GM12878 (cell line): ENCODE measurements at regions not wholly inside any gene's neighbourhood (a gene's known extent, or its start where the extent isn't known, plus 50 kb on each side); places are given as distances from the start of the nearest gene placed in this dataset.

Experiments used
- ATAC-seq: fragments of 200-7000 bp; cut with Tn5 transposase; 3 replicates; pipeline ENCODE4 v1.9.1; 2020; ENCODE audit warnings: mild to moderate bottlenecking, moderate library complexity
- BruUV-seq: library from RNA; stranded (reverse); fragments of 400-500 nt; replicated peaks from 2 replicates; lab custom pipeline; 2021; lab: Mats Ljungman, UMichigan
- CTCF ChIA-PET: fragments of 300-600 bp; sonication (Branson Sonifier 250); formaldehyde crosslinking; extraction: SDS; loops from one replicate; lab custom pipeline; 2021; ENCODE audit warnings: inconsistent platforms; lab: Yijun Ruan, JAX
- POLR2A ChIA-PET: fragments of 350-600 bp; formaldehyde crosslinking; extraction: SDS; loops from one replicate; lab custom pipeline; 2021; ENCODE audit warnings: inconsistent platforms; lab: Charles Lee
- RAD21 ChIA-PET: fragments of 300-600 bp; sonication (Branson Sonifier 250); formaldehyde crosslinking; loops from one replicate; lab custom pipeline; 2023; ENCODE audit warnings: antibody characterized with exemption; ENCODE audit not compliant: unreplicated experiment; lab: Charles Lee
- SMC1A ChIA-PET: fragments of 300-600 bp; sonication (Branson Sonifier 250); formaldehyde crosslinking; loops from one replicate; lab custom pipeline; 2023; ENCODE audit not compliant: unreplicated experiment, uncharacterized antibody; lab: Charles Lee
- DNase-seq: peaks from one replicate; pipeline ENCODE4 v3.0.0-alpha.2; 2011; ENCODE audit warnings: low read depth, low spot score
- FAIRE-seq: peaks from 3 replicates; lab custom pipeline; 2011; peaks lifted over from hg19 to GRCh38; lab: Jason Lieb, UNC
- H2AFZ ChIP-seq: 2 replicates; pipeline ENCODE4 v1.6.0; 2011; ENCODE audit warnings: low read depth, low read length, control low read depth; ENCODE audit not compliant: control insufficient read depth
- H3K27ac ChIP-seq: 2 replicates; pipeline ENCODE4 v1.5.1; 2011; ENCODE audit warnings: control low read depth; ENCODE audit not compliant: control insufficient read depth, insufficient read depth
- H3K27me3 ChIP-seq, 2 experiments: replicated peaks in 1 of 2; 2 replicates each; pipeline versions ENCODE4 v1.6.0 to v1.6.1; 2011; ENCODE audit warnings: low read length in 1 of 2; ENCODE audit not compliant: control insufficient read depth in 2 of 2, insufficient read depth in 2 of 2
- H3K36me3 ChIP-seq, 2 experiments: 2 replicates each; pipeline ENCODE4 v1.5.1; 2011; ENCODE audit warnings: low read length in 1 of 2; ENCODE audit not compliant: control insufficient read depth in 2 of 2, insufficient read depth in 2 of 2
- H3K4me1 ChIP-seq: 2 replicates; pipeline ENCODE4 v1.6.1; 2011; ENCODE audit warnings: mild to moderate bottlenecking, low read length, moderate library complexity, mixed read lengths; ENCODE audit not compliant: control insufficient read depth, insufficient read depth
- H3K4me2 ChIP-seq: 2 replicates; pipeline ENCODE4 v1.6.0; 2011; ENCODE audit warnings: control low read depth; ENCODE audit not compliant: control insufficient read depth, insufficient read depth
- H3K4me3 ChIP-seq: fragments of 200-600 bp; sonication (generic); 2 replicates; pipeline ENCODE4 v1.5.1; 2016
- H3K79me2 ChIP-seq: 2 replicates; pipeline ENCODE4 v1.6.0; 2011; ENCODE audit warnings: low read length; ENCODE audit not compliant: control insufficient read depth, insufficient read depth
- H3K9ac ChIP-seq: 2 replicates; pipeline ENCODE4 v1.8.0; 2011; ENCODE audit warnings: low read length, control low read depth, mixed read lengths; ENCODE audit not compliant: control insufficient read depth, insufficient read depth
- H3K9me3 ChIP-seq: replicated peaks from 3 replicates; pipeline ENCODE4 v1.5.1; 2011; ENCODE audit warnings: mild to moderate bottlenecking, low read length; ENCODE audit not compliant: control insufficient read depth, insufficient read depth
- H4K20me1 ChIP-seq: 2 replicates; pipeline ENCODE4 v1.6.0; 2011; ENCODE audit not compliant: control insufficient read depth, insufficient read depth
- CBX5 ChIP-seq: sonication (generic); IDR thresholded peaks from 2 replicates; pipeline ENCODE4 v1.6.1; 2016; ENCODE audit warnings: low read depth, moderate library complexity, mild to moderate bottlenecking, inconsistent platforms
- CTCF ChIP-seq, 3 experiments: IDR thresholded peaks in 2 of 3; conservative IDR thresholded peaks in 1 of 3; 2 replicates each; pipeline ENCODE4 v1.5.1; 2011; ENCODE audit warnings: low read depth in 3 of 3, low read length in 3 of 3, mild to moderate bottlenecking in 3 of 3, control low read depth in 2 of 3, moderate library complexity in 2 of 3, inconsistent platforms in 1 of 3, mixed read lengths in 1 of 3; ENCODE audit not compliant: control insufficient read depth in 2 of 3, insufficient read depth in 1 of 3; ENCODE audit errors: extremely low read depth in 1 of 3
- E2F8 ChIP-seq: fragments of 450-650 bp; IDR thresholded peaks from 2 replicates; pipeline ENCODE4 v1.6.1; 2018; ENCODE audit warnings: mild to moderate bottlenecking, low read depth, moderate library complexity; ENCODE audit not compliant: partially characterized antibody
- HDAC2 ChIP-seq: fragments of 200-600 bp; sonication (generic); IDR thresholded peaks from 2 replicates; pipeline ENCODE4 v1.6.1; 2017
- HDGF ChIP-seq: fragments of 450-650 bp; IDR thresholded peaks from 2 replicates; pipeline ENCODE4 v1.6.1; 2016; ENCODE audit warnings: antibody characterized with exemption
- NBN ChIP-seq: fragments of 450-650 bp; IDR thresholded peaks from 2 replicates; pipeline ENCODE4 v1.6.1; 2016
- NR2C2 ChIP-seq: IDR thresholded peaks from 2 replicates; pipeline ENCODE4 v1.6.1; 2011; ENCODE audit warnings: borderline replicate concordance, low read depth; ENCODE audit not compliant: control insufficient read depth, insufficient read length
- NRF1 ChIP-seq: conservative IDR thresholded peaks from 2 replicates; pipeline ENCODE4 v1.6.1; 2011; ENCODE audit warnings: mild to moderate bottlenecking, low read depth, low read length, improper control_type of control experiment
- RB1 ChIP-seq: fragments of 450-650 bp; formaldehyde crosslinking; IDR thresholded peaks from 2 replicates; pipeline ENCODE4 v1.6.1; 2017; ENCODE audit warnings: mild to moderate bottlenecking, borderline replicate concordance
- RELB ChIP-seq: fragments of 450-650 bp; IDR thresholded peaks from 2 replicates; pipeline ENCODE4 v1.6.1; 2017; ENCODE audit warnings: low read depth, mild to moderate bottlenecking, moderate library complexity
- TCF3 ChIP-seq: IDR thresholded peaks from 2 replicates; pipeline ENCODE4 v1.6.1; 2012; ENCODE audit warnings: low read depth, mild to moderate bottlenecking, low read length, borderline replicate concordance; ENCODE audit not compliant: insufficient read depth
- ZBTB40 ChIP-seq: fragments of 450-650 bp; IDR thresholded peaks from 2 replicates; pipeline ENCODE4 v1.6.1; 2016; ENCODE audit warnings: mild to moderate bottlenecking, moderate library complexity, borderline replicate concordance
- ZNF217 ChIP-seq: fragments of 450-650 bp; IDR thresholded peaks from 2 replicates; pipeline ENCODE4 v1.6.1; 2017; ENCODE audit warnings: antibody characterized with exemption, mild to moderate bottlenecking
- ZNF384 ChIP-seq: IDR thresholded peaks from 2 replicates; pipeline ENCODE4 v1.6.1; 2012; ENCODE audit warnings: low read depth, mild to moderate bottlenecking, low read length, improper control_type of control experiment, borderline replicate concordance
- ZZZ3 ChIP-seq: IDR thresholded peaks from 2 replicates; pipeline ENCODE4 v1.6.1; 2011; ENCODE audit warnings: low read depth; ENCODE audit not compliant: control insufficient read depth, insufficient read length
- WGBS: methylation state at CpG from one replicate; pipeline ENCODE4 v1.1.6; 2016; ENCODE audit warnings: low lambda C conversion rate; ENCODE audit not compliant: insufficient replicate concordance, insufficient coverage; ENCODE audit errors: missing lambda C conversion rate; 5-methylcytosine and 5-hydroxymethylcytosine counted together
- in situ Hi-C: fragments of 300-500 bp; cut with MboI; formaldehyde crosslinking; loops from 9 replicates; pipeline ENCODE4 v1.14.3; 2018; ENCODE audit warnings: mixed read lengths
- intact Hi-C: fragments of 100-400 bp; cut with micrococcal nuclease; formaldehyde crosslinking; loops from one replicate; pipeline ENCODE4 v1.14.2; 2022; ENCODE audit not compliant: unreplicated experiment

- RAD21 ChIA-PET: no interaction called here
- POLR2A ChIA-PET: no interaction called here
- no peak overlapping the region for H3K27ac ChIP-seq
- ATAC-seq (no peak), FAIRE-seq (no peak), DNase-seq (no peak)
- SMC1A ChIA-PET: no interaction called here
- intact Hi-C loops (no loop called here), in situ Hi-C loops (no loop called here)
- H3K79me2 ChIP-seq: no peaks in the 10 kb centered on the region
- H3K9ac ChIP-seq: no peak overlapping the region
- H3K4me2 ChIP-seq: no peak overlapping the region
- no TSS peak for BruUV-seq
- H2AFZ ChIP-seq: no peak overlapping the region
- no peaks in the 10 kb centered on the region for H3K36me3 ChIP-seq
- no peaks in the 10 kb centered on the region for H3K27me3 ChIP-seq
- no peak overlapping the region for H3K4me3 ChIP-seq
- whole genome bisulfite sequencing: 27% methylated on average over 3 of the region's 3 CpGs
- no peaks in the 10 kb centered on the region for H4K20me1 ChIP-seq
- no peaks in the 10 kb centered on the region for H3K4me1 ChIP-seq
- CTCF ChIA-PET: no interaction called here
- H3K9me3 ChIP-seq: no peaks in the 10 kb centered on the region
- TF ChIP-seq ZZZ3: no peak
- TF ChIP-seq NR2C2: no peak
- no peak for TF ChIP-seq HDAC2
- TF ChIP-seq TCF3: no peak
- no peak for TF ChIP-seq NBN
- TF ChIP-seq ZNF384: no peak
- no peak for TF ChIP-seq ZNF217
- no peak for TF ChIP-seq ZBTB40
- no peak for TF ChIP-seq RELB
- TF ChIP-seq E2F8: no peak
- no peak for TF ChIP-seq HDGF
- no peak for TF ChIP-seq NRF1
- no peak for TF ChIP-seq RB1
- TF ChIP-seq CBX5: no peak
- TF ChIP-seq CTCF (IDR thresholded peaks at IDR 0.05 in 2 of 3, conservative IDR thresholded peaks at IDR 0.05 in 1 of 3; ENCODE audit: control insufficient read depth in 2 of 3, extremely low read depth in 1 of 3, insufficient read depth in 1 of 3, low read depth in 3 of 3, low read length in 3 of 3): no peak
Observed at GRCh38 chr4:33054656-33055196, 2334.6 kb downstream of the PCDH7 start.
